Activated CD8-positive, alpha-beta memory T cell treated with anti-CD3 and anti-CD28 coated beads, Interleukin-2, amount 50 U/mL, for 24 hours (primary cell): ENCODE measurements at regions not wholly inside any gene's neighbourhood (a gene's known extent, or its start where the extent isn't known, plus 50 kb on each side); places are given as distances from the start of the nearest gene placed in this dataset.

Source experiments
- DNase-seq: peaks from one replicate; pipeline ENCODE4 v3.0.0-alpha.2; 2020; ENCODE audit errors: extremely low read depth

- DNase-seq, result no peak
Observed at GRCh38 chr1:234680331-234680904, 70.4 kb upstream of the IRF2BP2 start.

DNA sequence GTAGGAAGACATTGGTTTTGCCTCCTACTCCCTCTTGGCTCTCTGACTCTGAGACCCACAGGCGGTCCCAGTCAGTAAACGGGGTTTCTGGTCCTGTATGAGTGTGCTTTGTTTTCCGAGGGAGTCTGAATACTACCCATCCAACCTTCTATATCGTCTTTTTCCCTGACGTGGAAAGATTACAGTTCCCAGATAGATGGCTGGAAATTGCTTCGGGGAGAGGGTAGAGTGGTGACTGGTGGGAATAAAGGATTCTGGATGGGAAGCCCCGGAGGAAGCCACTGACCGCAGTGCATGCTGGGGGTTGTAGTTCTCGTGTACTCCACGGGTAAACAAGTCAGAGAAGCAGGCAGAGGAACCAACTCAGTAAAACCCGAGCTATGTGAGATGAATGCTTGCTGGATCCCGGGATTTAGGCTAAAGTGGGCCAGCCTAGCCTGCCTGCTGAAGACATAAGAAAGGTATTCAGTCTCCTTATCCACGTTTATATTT, 66.2 kb upstream of the IRF2BP2 start:
- no peak for DNase-seq

GRCh38 chr1:234675572-234675971, 65.6 kb upstream of the IRF2BP2 start:
- DNase-seq, result no peak

DNA sequence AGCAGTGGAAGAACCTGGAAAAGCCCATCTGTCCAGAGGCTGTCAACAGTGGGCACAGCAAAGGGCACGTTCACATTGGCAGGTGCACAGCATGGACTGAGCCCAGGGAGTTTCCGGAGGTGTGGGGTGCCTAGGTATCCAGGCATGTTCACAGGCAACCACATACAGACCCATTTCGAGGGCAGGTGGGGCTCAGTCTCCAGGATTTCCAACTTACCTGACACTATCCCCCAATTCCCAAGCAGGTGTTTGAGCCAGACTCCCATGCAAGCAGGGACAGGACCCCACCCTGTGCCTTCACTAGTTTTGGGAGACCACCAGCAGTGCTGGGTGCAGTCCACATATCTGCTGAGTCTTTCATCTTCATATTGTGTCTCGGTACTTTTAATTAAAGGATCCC, 65.0 kb upstream of the IRF2BP2 start:
- DNase-seq, result no peak

GRCh38 chr1:234674218-234674815, 64.3 kb upstream of the IRF2BP2 start:
- no peak for DNase-seq

DNA sequence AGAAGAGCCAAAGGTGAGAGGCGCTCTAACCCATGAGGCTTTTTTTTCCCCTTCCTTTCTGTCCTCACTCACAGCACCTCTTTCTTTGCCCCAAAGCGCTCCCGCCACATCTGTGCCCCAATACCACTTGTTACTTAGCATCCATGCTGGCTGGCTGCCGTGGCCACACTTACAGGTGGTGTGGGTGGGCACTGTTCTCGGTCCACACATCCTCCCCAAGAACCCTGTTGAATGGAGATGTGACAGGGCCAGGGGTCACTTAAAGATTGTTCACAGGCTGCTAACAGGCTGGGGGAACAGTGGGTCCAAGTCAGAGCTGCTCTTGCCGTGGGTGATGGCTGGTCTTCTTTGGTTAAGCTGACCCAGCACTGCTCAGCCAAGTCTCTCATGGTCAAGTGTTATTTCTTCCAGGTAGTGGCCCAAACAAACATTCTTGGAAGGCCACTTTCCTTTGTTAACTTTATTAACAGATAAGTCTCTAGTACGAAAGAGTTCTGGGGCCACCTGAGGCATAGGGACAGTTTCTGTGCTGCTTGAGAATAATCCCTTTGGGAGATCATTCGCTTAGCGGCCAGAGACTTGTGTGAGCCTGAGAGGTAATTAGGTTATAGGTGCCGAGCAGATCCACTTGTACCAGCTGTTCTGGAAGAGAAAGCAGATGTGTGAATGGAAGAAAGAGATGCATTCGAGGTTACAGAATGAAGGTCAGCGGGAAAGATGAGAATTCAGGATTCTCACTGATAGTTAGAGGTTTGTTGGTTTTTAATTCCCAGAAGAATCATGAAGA, 62.6 kb upstream of the IRF2BP2 start:
- no peak for DNase-seq

DNA sequence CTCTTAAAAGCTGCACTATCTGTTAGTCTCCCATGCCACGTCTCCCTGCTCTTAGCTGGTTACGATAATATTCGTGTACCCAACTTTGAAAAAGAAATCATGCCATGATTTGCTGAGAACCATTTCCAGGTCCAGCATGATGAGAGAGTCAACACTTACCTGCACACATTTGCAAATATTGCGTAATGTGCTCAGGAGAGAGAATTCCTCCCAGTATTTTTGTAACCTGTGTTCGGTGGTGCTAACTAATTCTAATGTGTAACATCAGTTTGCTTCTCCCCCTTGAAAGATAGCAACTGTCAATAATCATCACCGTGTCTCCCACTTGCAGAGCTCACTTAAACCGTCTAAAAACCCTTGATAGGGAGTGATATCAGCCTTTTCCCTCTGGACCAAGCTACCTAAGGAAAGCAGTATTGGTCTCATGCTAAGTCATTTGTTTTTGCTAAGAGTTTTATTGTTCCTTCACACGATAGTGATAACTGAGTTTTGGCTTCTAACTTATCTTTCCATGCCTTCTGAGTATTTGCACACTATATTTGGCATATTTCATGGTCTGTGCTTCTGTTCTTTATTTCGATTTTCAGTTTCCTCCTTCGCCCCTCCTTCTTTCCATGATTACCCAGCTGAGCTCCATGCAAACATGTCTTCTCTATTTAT, 61.1 kb upstream of the IRF2BP2 start:
- DNase-seq, result no peak

- DNase-seq, result no peak
Observed at GRCh38 chr1:234669499-234669898, 59.5 kb upstream of the IRF2BP2 start.

DNA sequence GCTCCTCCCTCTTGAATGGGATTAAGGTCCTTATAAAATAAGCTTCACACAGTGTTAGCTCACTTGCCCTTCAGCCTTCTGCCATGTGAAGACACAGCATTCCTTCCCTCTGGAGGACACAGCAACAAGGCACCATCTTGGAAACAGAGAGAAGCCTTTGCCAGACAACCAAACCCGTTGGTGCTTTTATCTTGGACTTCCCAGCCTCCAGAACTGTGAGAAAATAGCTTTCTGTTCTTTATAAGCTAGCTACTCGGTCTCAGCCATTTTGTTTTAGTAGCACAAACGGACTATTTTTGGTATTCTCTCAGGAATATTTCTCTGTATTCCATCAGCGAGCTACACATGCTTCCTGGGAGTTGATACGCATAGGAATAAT, 58.6 kb upstream of the IRF2BP2 start:
- DNase-seq, result no peak

GRCh38 chr1:234667600-234668576, 57.9 kb upstream of the IRF2BP2 start:
- no peak for DNase-seq

DNA sequence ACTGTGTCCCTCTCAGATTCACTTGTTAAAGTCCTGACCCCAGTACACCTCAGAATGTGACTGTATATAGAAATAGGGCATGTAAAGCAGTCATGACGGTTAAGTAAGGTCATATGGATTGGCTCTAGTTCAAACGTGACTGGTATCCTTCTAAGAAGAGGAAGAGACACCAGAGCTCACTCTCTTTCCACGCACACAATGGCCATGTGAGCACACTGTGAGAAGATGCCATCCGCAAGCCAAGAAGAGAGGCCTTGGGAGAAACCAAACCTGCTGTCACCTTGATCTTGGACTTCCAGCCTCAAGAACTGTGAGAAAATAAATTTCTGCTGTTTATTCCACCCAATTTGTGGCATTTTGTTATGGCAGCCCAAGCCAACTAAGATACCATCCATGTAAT, 56.8 kb upstream of the IRF2BP2 start:
- DNase-seq, result no peak

DNA sequence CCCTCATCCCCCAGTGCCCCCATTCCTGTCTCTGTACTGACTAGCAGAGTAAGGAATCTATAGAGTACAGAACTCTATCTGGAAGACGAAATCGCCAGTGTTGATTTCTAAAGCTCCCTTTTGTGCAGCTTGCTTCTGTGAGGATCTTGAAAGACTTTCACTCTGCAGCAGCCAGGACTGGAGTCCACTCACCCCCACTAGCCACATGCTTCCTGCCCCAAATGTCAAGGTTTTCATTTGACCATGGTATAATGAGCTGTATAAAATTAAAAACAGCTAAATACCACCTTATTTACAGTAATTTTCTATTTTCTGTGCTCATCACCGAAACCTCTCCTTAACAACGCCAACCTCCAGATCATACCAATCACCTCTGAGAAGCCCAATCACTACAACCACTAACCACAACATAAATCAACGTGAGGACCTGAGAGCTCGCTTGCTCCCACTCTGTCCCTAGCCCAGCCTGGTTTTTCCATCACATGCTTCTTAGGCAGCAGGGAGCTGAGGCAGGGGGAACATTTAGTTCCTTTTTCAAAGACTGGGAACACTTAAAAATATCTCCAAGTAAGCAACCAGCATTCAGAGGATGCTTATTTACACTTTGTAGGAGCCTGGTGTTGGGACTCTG, 56.1 kb upstream of the IRF2BP2 start:
- DNase-seq, result no peak

GRCh38 chr1:234662148-234662547, 52.2 kb upstream of the IRF2BP2 start:
- DNase-seq, result no peak

DNA sequence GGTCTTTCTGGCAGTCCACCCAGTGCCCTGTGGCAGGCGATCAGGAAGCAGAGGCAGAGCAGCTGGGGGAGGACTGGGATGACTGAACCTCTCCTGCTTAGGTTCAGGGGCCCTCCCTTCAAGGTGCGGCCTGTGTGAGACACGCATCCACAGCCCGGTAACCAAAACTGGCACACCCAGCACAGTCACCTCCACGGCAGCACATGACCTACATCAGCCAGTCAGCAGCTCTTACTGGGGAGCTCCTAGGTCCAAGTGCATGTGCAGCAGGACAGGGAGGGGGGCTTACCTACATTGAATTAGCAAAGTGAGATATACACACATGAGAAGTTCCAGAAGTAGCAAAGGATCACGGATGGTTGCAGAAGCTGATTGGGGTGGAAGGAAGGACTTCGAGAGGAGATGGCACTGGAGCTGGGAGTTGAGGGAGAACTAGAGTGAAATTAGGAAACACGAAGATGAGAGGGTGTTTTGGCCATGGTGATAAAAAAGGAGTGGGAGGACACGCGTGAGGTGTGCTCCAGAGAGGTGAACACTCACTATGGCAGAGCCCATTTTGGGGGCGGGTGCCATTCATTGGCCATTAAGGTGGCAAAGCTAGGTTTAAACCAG, 51.4 kb upstream of the IRF2BP2 start:
- DNase-seq, result no peak

- DNase-seq, result no peak
Observed at GRCh38 chr1:234660536-234661316, 50.7 kb upstream of the IRF2BP2 start.
